ENCODE measurements at regions not wholly inside any gene's neighbourhood (a gene's known extent, or its start where the extent isn't known, plus 50 kb on each side); places are given as distances from the start of the nearest gene placed in this dataset.

- Histone ChIP-seq H3K9me3 (no peaks in the 10 kb centered on the region), H3K4me3 (no peak overlapping the region), H3K36me3 (no peaks in the 10 kb centered on the region), H3K4me1 (no peaks in the 10 kb centered on the region), H3K27ac (no peak overlapping the region), H3K27me3 (no peaks in the 10 kb centered on the region)
- intact Hi-C loops (cut with DNase I) = no loop called here
- no peak for TF ChIP-seq CTCF (IDR thresholded peaks at IDR 0.05)
- DNase-seq (ENCODE audit: low spot score in 2 of 2) = no peak
These were observed 71.1 kb upstream of the VCX start for GRCh38 chrX:7771788-7772438.

GRCh38 chrX:7759830-7760229 is 83.1 kb upstream of the VCX start:
- no peaks in the 10 kb centered on the region for H3K9me3 ChIP-seq
- no peaks in the 10 kb centered on the region for H3K4me1 ChIP-seq
- H3K27me3 ChIP-seq = no peaks in the 10 kb centered on the region
- no peaks in the 10 kb centered on the region for H3K36me3 ChIP-seq
- H3K4me3 ChIP-seq = no peak overlapping the region
- intact Hi-C loops (cut with DNase I) = no loop called here
- no peak for DNase-seq (ENCODE audit: low spot score in 2 of 2)
- H3K27ac ChIP-seq = no peak overlapping the region
- TF ChIP-seq CTCF (IDR thresholded peaks at IDR 0.05) = no peak

GRCh38 chrX:7746856-7747255 is 96.1 kb upstream of the VCX start:
- no peaks in the 10 kb centered on the region for H3K36me3 ChIP-seq
- intact Hi-C loops (cut with DNase I) = no loop called here
- no peak overlapping the region for H3K27ac ChIP-seq

GRCh38 chrX:7730071-7730470 is 112.9 kb upstream of the VCX start:
- H3K36me3 ChIP-seq = no peaks in the 10 kb centered on the region
- no peaks in the 10 kb centered on the region for H3K9me3 ChIP-seq
- H3K27me3 ChIP-seq = no peaks in the 10 kb centered on the region
- no peak overlapping the region for H3K4me3 ChIP-seq
- intact Hi-C loops (cut with DNase I) = no loop called here
- H3K4me1 ChIP-seq = no peaks in the 10 kb centered on the region
- H3K27ac ChIP-seq = no peak overlapping the region
- no peak for TF ChIP-seq CTCF (IDR thresholded peaks at IDR 0.05)
- DNase-seq (ENCODE audit: low spot score in 2 of 2) = no peak

More at GRCh38 chrX:7746856-7747255, 96.1 kb upstream of the VCX start:
- no peaks in the 10 kb centered on the region for H3K27me3 ChIP-seq
- no peak for TF ChIP-seq CTCF (IDR thresholded peaks at IDR 0.05)
- no peaks in the 10 kb centered on the region for H3K4me1 ChIP-seq
- H3K4me3 ChIP-seq = no peak overlapping the region
- DNase-seq (ENCODE audit: low spot score in 2 of 2) = no peak
- H3K9me3 ChIP-seq = no peaks in the 10 kb centered on the region

DNA sequence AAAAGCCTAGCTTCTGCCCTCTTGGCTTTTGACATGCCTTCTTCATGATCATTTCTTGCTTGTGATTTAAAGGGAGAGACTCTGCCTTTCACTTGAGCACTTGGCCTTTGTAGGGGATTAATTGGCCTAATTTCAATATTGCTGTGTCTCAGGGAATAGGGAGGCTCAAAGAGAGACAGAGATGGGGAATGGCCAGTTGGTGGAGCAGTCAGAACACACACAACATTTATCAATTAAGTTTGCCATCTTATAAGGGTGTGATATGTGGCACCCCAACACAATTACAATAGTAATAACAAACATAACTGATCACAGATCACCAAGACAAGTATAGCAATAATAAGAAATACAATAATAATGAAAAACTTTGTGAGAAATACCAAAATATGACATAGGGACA is 122.5 kb upstream of the VCX start:
- Histone ChIP-seq H3K27me3 (no peaks in the 10 kb centered on the region), H3K4me1 (no peaks in the 10 kb centered on the region), H3K9me3 (no peaks in the 10 kb centered on the region), H3K27ac (no peak overlapping the region), H3K4me3 (no peak overlapping the region), H3K36me3 (no peaks in the 10 kb centered on the region)
- intact Hi-C loops (cut with DNase I) = no loop called here
- no peak for TF ChIP-seq CTCF (IDR thresholded peaks at IDR 0.05)
- no peak for DNase-seq (ENCODE audit: low spot score in 2 of 2)

- Histone ChIP-seq H3K36me3 (no peaks in the 10 kb centered on the region), H3K9me3 (no peaks in the 10 kb centered on the region), H3K4me3 (no peak overlapping the region), H3K27me3 (no peaks in the 10 kb centered on the region), H3K27ac (no peak overlapping the region), H3K4me1 (no peaks in the 10 kb centered on the region)
- intact Hi-C loops (cut with DNase I) = no loop called here
- TF ChIP-seq CTCF (IDR thresholded peaks at IDR 0.05) = no peak
- DNase-seq (ENCODE audit: low spot score in 2 of 2) = no peak
These were observed 128.6 kb upstream of the VCX start for GRCh38 chrX:7714351-7714750.
